ENCODE measurements at regions not wholly inside any gene's neighbourhood (a gene's known extent, or its start where the extent isn't known, plus 50 kb on each side); places are given as distances from the start of the nearest gene placed in this dataset.

GRCh38 chr13:87078947-87079795 lies 592.0 kb upstream of the SLITRK5 start:
- TF ChIP-seq POLR2A (IDR thresholded peaks at IDR 0.05) (no peak), CTCF (IDR thresholded peaks at IDR 0.05) (no peak)

Measured in body of pancreas (tissue), 4 donors.